ENCODE measurements at regions not wholly inside any gene's neighbourhood (a gene's known extent, or its start where the extent isn't known, plus 50 kb on each side); places are given as distances from the start of the nearest gene placed in this dataset.

DNA sequence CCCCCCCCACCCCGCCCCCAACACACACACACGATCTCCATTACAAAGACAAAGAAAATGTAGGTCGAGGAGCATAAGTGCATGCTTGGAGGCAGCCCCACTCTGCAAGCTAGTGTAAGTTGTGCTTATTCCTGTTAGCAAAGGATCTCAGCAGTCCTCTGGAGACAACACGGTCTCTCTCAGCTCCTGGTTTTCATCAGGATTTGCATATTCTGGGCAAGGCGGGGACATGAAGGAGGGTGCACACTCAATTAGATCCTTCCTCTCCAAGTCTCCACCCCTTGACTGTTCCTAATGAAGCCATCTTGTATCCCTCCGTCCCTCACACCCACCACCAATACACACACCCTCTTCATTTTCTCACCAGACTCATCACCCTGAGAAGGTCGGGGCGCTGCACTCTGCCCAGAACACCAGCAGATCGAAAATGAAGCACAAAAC is 63.8 kb downstream of the MRPL46 start:
- no peak for DNase-seq (ENCODE audit: low read depth)

DNA sequence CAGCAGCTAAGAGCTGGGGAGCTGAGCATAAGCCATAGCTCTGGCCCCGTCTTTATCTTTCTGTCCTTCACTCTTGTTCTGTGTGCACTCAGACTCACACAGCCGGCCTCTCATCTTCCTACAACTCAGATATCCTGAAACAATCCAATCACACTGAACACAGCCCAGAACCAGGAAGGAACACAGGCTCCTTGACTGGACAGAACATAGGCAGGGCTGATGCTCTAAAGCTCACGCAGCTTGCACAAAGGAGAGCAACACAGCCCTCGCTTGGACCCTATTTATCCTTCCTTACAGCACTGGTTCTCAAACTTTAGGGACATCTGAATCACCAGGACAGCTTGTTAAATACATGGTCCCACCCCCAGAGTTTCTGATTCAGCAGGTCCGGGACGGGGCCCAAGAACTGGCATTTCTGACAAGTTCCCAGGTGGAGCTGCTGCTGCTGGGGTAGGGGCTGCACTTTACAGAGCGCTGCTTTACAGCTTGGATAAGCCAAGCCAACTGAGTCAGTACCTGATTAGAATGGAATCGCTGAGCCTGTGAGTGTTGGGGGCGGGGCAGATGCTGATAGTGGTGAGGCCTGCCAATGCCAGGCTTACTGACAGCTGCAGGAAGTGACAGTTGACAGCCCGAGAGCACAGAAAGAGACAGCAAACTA is 65.1 kb downstream of the MRPL46 start:
- no peak for DNase-seq (ENCODE audit: low read depth)

DNA sequence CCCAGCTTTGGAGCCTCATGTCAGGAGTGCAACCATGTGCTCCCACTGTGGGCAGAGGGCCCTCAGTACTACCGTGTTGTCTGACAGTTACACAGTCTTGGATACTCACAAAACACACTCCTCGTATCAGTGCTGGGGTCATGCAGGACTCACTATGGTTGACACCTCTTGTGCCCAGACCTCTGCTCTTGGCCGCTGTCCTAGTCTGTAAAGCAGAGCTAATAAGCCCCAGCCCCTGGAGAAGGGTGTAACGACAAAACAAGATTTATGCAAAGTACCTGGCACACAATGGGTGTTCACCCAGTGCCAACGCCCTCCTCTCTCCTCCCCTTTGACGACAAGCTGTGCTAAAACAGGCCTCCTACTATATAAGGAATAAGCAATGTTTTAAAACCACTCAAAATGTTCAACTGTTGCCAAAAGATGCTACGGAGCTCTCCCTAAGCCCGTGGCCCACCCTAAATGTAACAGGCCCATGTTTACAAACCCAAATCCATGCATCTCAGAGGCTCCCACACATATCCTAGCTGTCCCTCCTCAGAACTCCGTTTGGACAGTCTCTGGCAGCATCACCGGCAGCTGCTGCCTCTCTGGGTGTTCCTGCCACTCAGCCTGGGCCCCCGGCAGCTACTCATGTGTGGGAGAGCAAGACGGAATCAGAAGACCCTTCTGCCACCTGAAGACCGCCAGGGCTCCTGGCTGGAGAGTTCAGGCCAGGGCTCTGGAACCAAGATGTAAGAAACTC is 65.8 kb downstream of the MRPL46 start:
- DNase-seq (ENCODE audit: low read depth), result no peak

DNA sequence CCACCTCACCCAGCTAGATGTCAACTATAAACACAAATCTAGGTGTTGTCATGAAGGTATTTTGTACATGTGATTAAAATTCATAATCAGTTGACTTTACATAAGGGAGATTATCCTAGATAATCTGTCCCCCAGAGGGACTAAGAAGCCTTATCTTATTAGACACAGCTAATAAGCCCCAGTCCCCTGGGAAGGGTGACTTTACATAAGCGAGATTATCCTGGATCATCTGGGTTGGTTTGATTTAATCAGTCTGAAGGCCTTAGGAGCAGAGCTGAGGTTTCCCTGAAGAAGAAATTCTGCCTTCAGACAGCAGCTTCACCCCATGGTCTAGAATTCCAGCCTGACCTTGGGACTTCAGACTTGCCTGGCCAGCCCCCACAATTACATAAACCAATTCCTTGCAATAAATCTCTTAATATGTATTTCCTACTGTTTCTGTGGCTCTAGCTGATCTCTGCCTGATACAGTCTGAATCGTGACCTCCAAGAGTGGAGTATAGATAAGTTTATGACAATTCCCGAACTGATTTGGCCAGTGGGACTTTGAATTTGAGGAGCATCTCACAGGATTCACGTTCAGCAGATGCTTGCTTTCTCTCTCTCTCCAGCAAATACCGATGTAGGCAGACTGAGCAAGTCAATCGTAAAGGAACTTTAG is 66.5 kb downstream of the MRPL46 start:
- no peak for DNase-seq (ENCODE audit: low read depth)

DNA sequence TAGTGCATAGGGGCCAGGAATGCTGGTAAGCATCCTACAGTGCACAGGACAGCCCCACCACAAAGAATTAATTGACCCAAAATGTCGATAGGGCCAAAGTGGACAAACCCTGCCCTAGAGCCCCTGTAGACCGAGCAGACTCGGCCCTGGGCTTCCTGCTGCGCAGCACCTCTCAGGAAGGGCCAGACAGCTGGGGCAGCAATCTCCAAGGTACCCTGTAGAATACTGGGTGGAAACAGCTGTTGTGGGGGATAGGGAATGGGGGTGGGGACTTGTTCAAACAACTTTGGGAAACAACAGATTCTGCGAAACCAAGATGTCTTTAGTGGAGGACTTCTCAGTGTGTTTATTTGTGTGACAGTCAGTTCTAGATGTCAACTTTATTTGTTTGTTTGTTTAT is 67.1 kb downstream of the MRPL46 start:
- DNase-seq (ENCODE audit: low read depth), result no peak

DNA sequence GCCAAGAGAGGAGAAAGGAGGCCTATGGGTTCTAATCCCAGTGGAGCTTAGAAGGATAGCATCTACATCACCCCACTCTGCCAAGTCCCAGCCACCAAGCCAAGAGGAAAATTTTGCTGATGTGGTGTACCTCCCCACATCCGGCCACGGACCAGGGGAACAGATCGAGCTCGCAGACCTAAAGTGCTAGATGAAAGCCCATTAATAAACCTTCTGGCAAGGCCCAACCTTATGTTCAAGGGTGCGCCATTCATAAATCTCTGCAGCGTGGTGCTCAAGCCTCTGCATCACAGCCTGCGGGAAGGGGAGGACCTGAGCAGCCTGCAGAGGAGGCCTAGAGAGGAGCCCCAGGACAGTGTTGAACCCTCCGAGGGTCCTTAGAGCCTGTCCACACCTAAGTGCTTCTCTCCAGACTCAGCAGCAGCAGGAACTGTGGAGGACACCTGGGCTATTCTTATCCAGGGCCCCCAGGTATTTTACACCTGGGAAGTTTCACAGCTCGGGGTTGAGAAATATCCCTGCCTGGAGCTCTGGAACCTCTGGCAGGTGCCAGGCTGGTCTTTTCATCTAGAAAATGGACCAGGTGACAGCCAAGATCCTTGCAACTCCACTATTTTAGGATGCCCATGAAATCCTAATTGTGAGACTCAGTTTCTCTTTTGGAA is 68.0 kb downstream of the MRPL46 start:
- DNase-seq (ENCODE audit: low read depth), result no peak

DNA sequence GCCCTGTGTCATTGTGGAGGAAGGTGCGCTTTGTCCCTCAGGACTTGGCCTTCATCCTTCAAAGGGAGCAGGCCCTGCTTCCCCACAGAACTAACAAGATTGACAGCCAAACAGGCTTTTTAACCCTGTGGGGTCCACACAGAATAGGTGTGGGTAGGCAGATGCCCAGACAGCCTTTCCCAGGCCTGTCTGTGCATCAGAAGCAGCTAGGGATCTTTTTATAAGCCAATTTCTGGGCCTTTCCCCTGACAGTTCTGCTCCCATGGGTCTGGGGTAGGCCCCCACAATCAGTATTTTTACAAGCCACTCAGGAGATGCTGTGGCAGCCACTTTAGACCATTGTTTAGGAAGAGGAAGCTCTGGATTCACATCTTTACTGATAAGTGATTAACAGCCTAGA is 69.2 kb downstream of the MRPL46 start:
- no peak for DNase-seq (ENCODE audit: low read depth)

DNA sequence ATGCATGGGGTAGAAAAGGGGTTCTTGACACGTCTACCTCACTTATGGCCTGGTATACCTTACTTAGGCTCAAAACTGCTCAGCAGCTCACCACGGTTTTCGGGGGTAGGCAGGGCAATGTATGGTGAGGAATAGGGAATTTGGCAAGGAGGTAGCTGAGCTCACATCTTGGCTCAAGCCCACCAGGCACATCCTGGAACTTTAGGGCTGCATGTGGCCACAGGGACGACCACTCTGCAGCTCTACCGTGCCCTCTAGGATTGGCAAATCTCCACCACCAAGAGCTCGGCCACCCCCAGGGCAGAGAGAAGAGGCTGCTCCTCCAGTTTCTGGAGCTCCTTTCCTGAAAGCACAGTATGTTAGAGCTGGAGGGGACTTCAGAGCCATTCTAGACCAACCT is 69.7 kb downstream of the MRPL46 start:
- DNase-seq (ENCODE audit: low read depth), result no peak

DNA sequence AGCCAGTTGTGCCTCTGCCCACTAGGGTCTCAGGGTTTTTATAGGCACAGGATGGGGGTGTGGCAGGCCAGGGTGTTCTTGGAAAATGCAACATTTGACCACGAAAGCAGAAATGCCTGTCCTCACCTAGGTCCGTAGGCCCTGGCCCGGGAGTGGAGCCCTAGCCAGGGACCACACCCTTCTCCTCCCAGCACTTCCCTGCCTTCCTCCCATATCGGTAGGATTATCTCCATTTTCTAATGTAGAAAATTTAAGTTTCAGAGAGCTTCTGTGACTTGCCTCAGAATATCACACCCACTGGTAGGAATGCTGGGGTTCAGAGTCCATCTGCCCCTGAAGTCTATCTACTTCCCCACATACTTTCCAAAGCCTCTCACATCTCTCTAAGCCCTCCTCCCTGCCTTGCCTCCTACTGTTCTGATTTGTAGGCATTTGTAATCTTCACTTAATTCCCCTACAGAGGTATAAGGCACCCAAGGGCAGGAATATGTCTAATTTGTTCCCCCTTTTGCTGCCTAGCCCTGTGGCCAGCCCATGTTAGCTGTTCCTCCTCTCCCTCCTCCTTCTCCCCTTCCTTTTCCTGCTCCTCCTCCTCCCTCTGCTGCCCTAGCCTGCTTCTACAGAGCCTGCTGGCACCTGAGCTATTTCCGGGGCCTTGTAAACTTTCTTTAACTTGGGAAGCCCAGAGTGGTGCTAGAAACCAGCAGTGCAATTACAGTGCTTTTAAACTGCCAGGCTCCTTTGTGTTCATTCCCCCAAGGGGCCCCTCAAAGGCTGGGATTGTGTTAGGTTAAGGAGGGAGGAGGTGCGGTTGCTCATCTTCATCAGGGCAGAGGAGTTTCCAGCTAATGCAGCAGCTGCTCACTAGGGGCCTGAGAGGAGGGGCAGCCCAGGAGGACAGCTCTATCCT is 71.1 kb downstream of the MRPL46 start:
- DNase-seq (ENCODE audit: low read depth), result no peak

DNA sequence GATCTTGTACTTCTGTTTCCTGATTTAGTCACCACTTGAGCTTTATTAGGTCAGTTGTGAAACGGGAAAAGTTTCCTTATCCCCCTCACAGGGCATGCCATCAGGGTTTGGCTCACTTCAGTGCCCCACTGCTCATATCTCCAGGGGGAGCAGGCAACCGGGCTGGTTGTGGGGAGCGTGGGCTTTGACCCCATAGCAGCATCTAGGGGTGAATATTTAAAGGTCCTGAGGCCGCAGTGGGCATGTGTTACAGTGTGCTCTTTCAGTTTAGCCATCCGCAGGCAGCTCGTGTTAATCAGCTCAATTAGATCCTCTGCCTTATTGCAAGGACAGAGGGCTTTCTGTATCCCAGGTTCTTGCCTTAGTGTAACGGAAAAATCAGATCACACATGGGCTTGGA is 71.9 kb downstream of the MRPL46 start:
- DNase-seq (ENCODE audit: low read depth), result no peak

DNA sequence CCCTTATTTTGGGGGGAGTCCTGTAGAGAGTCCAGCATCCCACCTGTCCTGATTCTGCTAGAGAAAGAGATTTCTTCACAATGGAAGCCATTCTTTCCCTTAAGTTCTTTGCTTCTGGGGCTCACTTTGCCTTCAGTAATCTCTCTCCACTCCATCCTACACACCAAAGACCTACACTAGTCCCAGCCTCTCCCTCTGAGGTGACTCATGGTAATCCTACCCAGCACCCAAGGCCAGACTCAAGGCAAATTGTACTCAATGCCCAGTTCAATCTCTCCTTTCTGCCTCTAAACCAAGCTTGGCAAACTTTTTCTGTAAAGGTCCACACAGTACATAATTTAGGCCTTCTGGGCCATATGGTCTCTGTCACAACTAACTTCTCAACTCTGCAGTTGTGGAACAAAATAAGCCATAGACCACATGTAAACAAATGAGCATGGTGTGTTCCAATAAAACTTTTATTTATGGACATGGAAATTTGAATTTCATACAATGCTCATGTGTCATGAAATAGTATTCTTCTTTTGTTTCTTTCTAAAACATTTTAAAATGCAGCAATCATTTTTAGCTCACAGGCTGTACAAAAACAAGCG is 72.5 kb downstream of the MRPL46 start:
- DNase-seq (ENCODE audit: low read depth), result no peak

DNA sequence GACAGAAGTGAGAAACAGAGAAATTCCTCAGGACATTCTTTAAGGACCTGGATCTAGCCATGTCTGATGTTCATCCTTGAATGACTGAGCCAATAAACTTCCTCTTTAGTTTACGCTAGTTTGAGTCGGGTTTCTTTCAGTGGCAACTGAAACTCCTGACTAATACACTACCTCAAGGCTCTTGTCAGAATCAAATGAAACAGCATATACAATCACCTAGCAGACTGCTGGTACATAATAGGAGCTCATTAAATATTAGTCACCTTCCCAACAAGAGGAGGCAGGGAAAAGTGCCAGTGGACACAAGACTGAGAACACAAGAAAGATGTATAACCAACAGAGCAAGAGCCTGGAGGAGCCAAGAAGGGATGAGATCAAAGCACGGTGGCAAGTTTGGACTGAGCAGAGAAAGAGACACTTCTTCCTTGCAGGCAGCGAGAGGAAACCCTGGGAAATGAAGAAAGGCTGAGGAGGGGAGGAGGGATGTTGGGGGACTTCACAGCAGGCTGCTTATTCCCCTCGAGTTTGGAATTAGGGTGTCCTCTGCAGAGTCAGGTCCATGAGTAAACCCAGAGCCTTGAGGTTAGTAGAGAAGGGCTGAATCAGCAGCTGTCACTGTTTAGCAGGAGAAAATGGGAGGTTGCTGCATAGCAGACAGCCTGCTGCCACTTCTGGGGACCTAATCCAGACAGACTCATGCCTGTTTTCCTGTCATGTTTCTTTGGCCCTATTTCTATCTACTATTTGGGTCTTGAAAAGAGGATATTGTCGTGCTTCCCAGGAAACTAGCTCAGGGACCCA is 73.3 kb downstream of the MRPL46 start:
- DNase-seq (ENCODE audit: low read depth), result no peak

DNA sequence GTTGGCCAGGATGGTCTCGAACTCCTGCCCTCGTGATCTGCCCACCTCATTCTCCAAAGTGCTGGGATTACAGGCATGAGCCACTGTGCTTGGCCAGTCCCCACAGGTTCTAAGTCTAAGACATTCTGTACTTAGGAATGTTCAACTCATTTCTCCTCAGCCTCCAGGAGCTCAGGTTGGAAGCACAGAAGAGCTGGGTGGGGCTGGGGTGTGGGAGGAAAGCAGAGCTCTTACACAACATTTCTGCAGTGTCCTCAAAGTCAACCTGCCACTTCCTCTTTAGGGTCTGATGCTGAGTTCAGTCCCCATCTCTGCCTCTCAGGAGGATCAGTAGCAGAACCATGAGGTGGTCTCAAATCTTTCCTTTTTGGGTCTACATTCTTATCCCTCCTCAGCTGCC is 75.5 kb downstream of the MRPL46 start:
- no peak for DNase-seq (ENCODE audit: low read depth)

DNA sequence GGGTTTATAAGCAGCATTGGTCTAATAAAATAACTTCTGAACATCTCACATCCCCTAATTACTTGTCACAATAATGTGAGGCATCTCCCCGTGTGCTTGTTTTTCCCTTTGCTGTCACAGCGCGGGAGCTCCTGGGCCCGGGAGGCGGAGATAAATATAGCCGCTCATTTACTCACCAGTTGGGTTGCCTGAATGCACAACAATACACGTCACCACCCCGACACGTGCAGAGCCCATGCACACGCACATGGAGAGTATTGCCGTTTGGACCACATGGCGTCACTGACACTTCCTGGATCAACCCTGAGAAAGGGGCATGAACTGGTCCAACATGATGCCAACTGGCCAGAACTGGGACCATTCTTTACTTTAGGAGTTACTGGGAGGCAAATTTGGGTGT is 76.2 kb downstream of the MRPL46 start:
- DNase-seq (ENCODE audit: low read depth), result no peak

DNA sequence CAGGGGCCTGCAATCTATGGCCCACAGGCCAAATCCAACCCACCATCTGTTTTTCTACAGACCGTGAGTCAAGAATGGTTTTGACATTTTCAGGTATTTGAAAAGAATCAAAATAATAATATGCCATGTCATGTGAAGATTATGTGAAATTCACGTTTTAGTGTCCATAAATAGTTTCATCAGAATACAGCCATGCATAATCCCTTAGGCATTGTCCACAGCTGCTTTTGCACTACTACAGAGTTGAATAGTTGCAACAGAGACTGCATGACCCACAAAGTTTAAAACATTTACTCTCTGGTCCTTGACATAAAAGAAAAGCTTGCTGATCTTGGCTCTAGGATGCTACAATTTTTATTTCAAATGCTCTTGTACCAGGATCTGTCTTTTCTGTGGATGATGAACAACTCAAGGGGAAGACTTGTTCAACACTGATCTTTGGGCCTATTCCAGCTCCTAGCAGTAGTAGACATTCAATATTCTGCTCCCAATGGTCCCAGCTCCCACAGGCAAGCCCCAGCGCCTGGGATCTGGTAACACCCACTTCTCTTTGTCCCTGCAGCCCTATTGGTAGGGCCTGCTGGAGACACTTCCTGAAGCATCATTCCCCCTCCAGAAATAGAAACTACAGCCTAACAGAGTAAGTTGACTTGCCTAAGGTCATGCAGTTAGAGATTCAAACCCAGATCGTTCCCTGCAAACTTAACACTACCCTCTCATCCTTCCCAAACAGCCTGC is 76.9 kb downstream of the MRPL46 start:
- DNase-seq (ENCODE audit: low read depth), result no peak

DNA sequence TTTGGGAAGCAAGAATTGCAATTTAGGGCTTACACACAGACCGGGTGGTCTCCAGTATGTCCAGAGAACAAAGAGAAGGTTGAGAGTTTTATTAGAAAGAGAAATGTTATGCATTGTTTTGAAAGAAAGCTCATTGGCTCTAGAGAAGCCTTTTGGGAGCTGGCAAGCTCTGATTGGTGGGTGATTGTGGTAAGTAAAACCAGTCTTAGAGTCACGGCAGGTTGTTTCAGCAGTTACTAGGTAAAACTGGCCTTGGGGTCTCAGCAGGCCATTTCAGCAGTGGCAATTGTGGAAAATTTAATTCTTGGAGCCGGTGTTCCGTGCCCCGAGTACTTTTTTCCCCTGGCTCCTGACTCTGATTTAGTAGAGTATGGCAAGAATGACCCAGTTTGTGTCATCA is 78.1 kb downstream of the MRPL46 start:
- DNase-seq (ENCODE audit: low read depth), result no peak

DNA sequence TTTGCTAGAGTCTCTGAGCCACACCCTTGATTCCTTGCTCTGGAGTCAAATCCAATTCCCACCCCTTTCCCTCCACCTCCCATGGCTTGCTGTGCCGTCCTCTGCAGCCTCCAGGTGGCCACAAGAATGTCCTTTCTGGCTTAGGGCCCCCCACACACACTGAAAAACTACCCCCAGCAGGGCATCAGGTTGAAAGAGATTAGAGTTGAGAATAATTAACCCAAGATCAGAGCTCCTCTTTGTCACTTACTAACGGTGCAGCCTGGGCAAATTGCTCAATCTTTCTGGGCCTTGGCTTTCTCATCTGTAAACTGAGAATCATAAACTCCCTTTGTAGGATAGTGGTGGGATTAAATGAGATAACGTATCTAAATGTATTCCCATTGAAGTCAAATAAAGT is 78.5 kb downstream of the MRPL46 start:
- DNase-seq (ENCODE audit: low read depth), result peak; percentile 52

DNA sequence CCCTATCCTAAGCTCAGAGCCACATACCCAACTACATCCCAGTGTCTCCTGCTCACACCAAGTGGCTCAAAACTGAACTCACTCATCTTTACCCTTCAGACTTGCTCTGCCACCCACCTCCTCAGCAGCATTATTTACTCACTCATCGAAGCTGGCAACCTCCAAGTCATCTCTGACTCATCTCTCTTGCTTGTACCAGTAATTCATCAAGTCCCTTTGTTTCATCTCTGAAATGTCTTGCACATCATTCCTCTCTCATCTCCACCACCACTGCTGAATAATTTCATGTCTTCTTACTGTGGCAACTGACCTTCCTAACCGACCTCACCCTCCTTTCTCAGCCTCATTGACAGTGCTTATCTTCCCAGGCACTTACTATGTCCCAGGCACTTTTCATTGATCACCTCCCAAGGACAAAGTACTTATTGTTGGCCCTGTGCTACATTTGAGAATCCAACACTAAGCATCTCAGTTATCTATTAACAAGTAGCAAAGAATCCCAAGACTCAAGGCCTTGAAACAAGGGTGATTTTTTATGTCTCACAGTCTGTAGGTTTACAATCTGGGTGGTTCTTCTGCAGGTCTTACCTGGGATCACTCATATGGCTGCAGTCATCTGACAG is 82.0 kb downstream of the MRPL46 start:
- peak; percentile 80 for DNase-seq (ENCODE audit: low read depth)

DNA sequence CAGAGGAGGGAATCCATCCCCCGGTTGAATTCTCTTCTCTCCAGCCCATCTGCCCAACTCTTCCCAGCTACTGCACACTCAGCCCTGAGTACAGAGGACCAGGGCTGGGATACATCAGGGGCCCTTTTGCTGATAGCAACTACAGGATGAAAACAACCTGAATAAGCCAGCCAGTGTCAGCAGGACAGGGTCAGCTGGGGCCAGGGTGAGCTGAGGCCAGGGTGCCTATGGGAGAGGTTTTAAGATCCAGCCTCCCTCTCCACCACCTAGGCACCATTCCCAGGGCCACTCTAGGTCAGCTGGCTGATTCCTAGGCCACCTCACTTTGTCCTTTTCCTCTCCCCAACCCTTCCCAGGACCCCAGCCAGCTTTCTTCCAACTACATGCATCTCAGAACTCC is 83.8 kb downstream of the MRPL46 start:
- no peak for DNase-seq (ENCODE audit: low read depth)
